ENCODE measurements at regions not wholly inside any gene's neighbourhood (a gene's known extent, or its start where the extent isn't known, plus 50 kb on each side); places are given as distances from the start of the nearest gene placed in this dataset.

- POLR2A ChIA-PET = no interaction called here
- H3K27ac Mint-ChIP-seq = no peak overlapping the region
- H3K27me3 Mint-ChIP-seq = peaks cover 3% of the 10 kb centered on the region
- Histone ChIP-seq H3K9me3 (ENCODE audit: control insufficient read depth in 1 of 2, insufficient read depth in 1 of 2, low read length in 2 of 2) (no peaks in the 10 kb centered on the region), H3K27me3 (ENCODE audit: control insufficient read depth in 1 of 2, insufficient read depth in 2 of 2, low read length in 2 of 2) (no peaks in the 10 kb centered on the region), H3K4me1 (ENCODE audit: insufficient read depth, low read length) (no peaks in the 10 kb centered on the region), H3K4me3 (ENCODE audit: low read length) (no peak overlapping the region), H3K36me3 (ENCODE audit: insufficient read depth, low read length) (no peaks in the 10 kb centered on the region), H3K27ac (ENCODE audit: low read depth in 1 of 2, low read length in 2 of 2) (no peak overlapping the region)
- DNase-seq = no peak
- no peak overlapping the region for H3K4me3 Mint-ChIP-seq
- no peak for TF ChIP-seq CTCF (IDR thresholded peaks at IDR 0.05)
- intact Hi-C loops (cut with DNase I, micrococcal nuclease) = no loop called here
- no peaks in the 10 kb centered on the region for H3K4me1 Mint-ChIP-seq (ENCODE audit: low read depth)
- CTCF ChIA-PET = no interaction called here
- no peak for ATAC-seq (ENCODE audit: poor library complexity)
- no peaks in the 10 kb centered on the region for H3K36me3 Mint-ChIP-seq (ENCODE audit: low read depth)
- H3K9me3 Mint-ChIP-seq = no peaks in the 10 kb centered on the region
Observed at GRCh38 chr10:85477979-85478378, 888.6 kb downstream of the GRID1 start.

GRCh38 chr10:85490431-85490830, 876.2 kb downstream of the GRID1 start:
- no peak overlapping the region for H3K4me3 ChIP-seq (ENCODE audit: low read length)
- H3K27ac ChIP-seq (ENCODE audit: low read depth in 1 of 2, low read length in 2 of 2) = no peak overlapping the region
- no peaks in the 10 kb centered on the region for H3K27me3 ChIP-seq (ENCODE audit: control insufficient read depth in 1 of 2, insufficient read depth in 2 of 2, low read length in 2 of 2)
- H3K4me1 ChIP-seq (ENCODE audit: insufficient read depth, low read length) = no peaks in the 10 kb centered on the region
- no peak for DNase-seq
- peaks cover 3 to 5% of the 10 kb centered on the region in 2 experiments for H3K9me3 ChIP-seq (ENCODE audit: control insufficient read depth in 1 of 2, insufficient read depth in 1 of 2, low read length in 2 of 2)
- CTCF ChIA-PET = no interaction called here
- intact Hi-C loops (cut with DNase I, micrococcal nuclease) = no loop called here
- POLR2A ChIA-PET = no interaction called here
- no peaks in the 10 kb centered on the region for H3K36me3 ChIP-seq (ENCODE audit: insufficient read depth, low read length)
- no peak for ATAC-seq (ENCODE audit: poor library complexity)
- no peak for TF ChIP-seq CTCF (IDR thresholded peaks at IDR 0.05)
- Mint-ChIP-seq H3K27me3 (peaks cover 12% of the 10 kb centered on the region), H3K4me3 (no peak overlapping the region), H3K4me1 (ENCODE audit: low read depth) (no peaks in the 10 kb centered on the region), H3K36me3 (ENCODE audit: low read depth) (no peaks in the 10 kb centered on the region), H3K9me3 (no peaks in the 10 kb centered on the region), H3K27ac (no peak overlapping the region)

GRCh38 chr10:85491652-85492051, 874.9 kb downstream of the GRID1 start:
- Mint-ChIP-seq H3K4me3 (no peak overlapping the region), H3K36me3 (ENCODE audit: low read depth) (no peaks in the 10 kb centered on the region), H3K9me3 (no peaks in the 10 kb centered on the region), H3K4me1 (ENCODE audit: low read depth) (no peaks in the 10 kb centered on the region), H3K27me3 (peaks cover 12% of the 10 kb centered on the region), H3K27ac (no peak overlapping the region)
- CTCF ChIA-PET = no interaction called here
- no peak for DNase-seq
- POLR2A ChIA-PET = no interaction called here
- Histone ChIP-seq H3K4me3 (ENCODE audit: low read length) (no peak overlapping the region), H3K36me3 (ENCODE audit: insufficient read depth, low read length) (no peaks in the 10 kb centered on the region), H3K27ac (ENCODE audit: low read depth in 1 of 2, low read length in 2 of 2) (no peak overlapping the region), H3K9me3 (ENCODE audit: control insufficient read depth in 1 of 2, insufficient read depth in 1 of 2, low read length in 2 of 2) (peaks cover 0 to 2% of the 10 kb centered on the region in 2 experiments), H3K27me3 (ENCODE audit: control insufficient read depth in 1 of 2, insufficient read depth in 2 of 2, low read length in 2 of 2) (no peaks in the 10 kb centered on the region), H3K4me1 (ENCODE audit: insufficient read depth, low read length) (no peaks in the 10 kb centered on the region)
- ATAC-seq (ENCODE audit: poor library complexity) = no peak
- TF ChIP-seq CTCF (IDR thresholded peaks at IDR 0.05) = no peak
- intact Hi-C loops (cut with DNase I, micrococcal nuclease) = no loop called here
